ENCODE measurements at regions not wholly inside any gene's neighbourhood (a gene's known extent, or its start where the extent isn't known, plus 50 kb on each side); places are given as distances from the start of the nearest gene placed in this dataset.
"Not testable (repeated sequence)": the region's sequence is repeated elsewhere in the genome, so short reads cannot be mapped to it uniquely, and the experiment has no call there.

- not testable (repeated sequence) for DNase-seq (ENCODE audit: low spot score)
Observed at GRCh38 chr10:76815505-76815904, 822.1 kb downstream of the KCNMA1 start.

GRCh38 chr10:76811430-76811829, 826.2 kb downstream of the KCNMA1 start:
- DNase-seq (ENCODE audit: low spot score): no peak

GRCh38 chr10:76788452-76788811, 849.2 kb downstream of the KCNMA1 start:
- no peak for DNase-seq (ENCODE audit: low spot score)

DNA sequence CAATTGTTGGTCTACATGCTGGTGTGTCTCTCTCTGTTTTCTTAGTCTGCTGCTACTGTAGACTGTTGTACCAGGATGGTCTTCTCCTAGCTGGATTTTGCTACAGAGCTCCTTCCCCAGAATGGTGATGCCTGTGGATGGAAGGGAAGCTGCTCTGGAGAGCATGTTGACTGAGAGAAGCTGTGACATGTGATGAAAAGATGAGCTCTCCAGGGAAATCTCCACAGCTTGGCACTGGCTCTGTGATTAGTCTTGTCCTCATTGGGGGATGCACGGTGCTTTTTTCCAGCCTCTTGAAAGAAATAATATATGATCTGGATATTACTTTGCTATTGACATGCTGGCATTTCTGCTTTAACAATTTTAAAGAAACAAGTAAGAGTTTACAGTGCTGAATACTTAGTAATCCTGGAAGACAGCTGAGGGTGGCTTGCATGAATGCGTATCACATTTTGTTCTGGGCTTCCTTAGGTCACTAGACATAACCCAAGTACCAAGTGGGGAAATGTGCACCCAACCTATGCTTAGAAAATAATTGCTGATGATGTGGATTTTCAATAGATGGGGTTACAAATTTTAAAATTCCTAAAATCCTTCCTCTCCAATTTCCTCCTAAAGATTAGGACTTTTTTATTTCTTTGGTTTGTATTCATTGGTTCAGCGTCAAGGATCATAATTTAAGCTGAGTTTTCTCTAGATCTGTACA, 849.7 kb downstream of the KCNMA1 start:
- DNase-seq (ENCODE audit: low spot score): no peak

DNA sequence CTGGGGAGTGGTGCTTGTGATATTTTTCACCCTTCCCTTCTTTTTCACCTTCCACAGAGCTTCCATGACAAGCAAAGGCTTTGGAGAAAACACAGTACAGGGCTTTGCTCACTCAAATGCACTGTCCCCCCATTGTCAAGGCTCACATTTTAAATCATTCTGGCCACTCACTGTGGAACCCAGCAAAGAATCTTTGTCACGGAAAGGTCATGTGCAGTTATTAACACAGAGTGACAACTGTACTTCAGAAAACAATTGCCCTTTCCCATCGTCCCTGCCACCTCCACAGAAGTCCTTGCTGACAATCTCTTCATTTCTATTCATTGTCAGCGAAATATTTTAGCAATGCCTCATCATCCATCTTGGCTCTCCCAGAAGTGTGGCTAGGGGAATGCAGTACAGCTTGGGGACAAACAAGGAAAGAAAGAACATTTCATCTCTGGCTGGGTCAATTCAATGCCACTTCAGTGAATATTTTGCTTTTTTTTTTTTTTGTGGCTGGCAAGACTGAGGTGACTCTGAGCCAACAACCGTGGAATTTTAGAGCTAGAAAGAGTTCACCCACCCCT, 851.0 kb downstream of the KCNMA1 start:
- no peak for DNase-seq (ENCODE audit: low spot score)

DNA sequence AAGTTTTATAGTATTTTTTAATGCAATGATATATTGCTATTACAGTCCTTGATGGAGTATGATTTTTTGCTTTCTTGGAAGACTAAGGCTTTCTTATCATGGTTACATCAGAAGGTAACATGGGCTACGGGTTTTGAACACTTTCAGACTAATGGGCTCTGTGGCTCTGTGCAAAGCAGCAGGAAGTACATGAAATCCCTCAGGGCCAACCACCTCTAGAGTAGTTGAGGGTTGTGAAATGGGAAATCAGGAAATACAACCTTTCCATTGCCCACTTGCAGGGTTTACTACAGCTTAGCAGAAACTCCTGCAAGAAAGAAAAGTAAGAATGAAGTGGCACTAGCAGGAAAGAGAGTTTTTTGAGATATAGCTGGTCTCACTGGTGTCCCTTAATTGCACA, 853.5 kb downstream of the KCNMA1 start:
- DNase-seq (ENCODE audit: low spot score): no peak

GRCh38 chr10:76779796-76780301, 857.8 kb downstream of the KCNMA1 start:
- no peak for DNase-seq (ENCODE audit: low spot score)

- peak; percentile 7 for DNase-seq (ENCODE audit: low spot score)
Observed at GRCh38 chr10:76778914-76779795, 858.5 kb downstream of the KCNMA1 start.

DNA sequence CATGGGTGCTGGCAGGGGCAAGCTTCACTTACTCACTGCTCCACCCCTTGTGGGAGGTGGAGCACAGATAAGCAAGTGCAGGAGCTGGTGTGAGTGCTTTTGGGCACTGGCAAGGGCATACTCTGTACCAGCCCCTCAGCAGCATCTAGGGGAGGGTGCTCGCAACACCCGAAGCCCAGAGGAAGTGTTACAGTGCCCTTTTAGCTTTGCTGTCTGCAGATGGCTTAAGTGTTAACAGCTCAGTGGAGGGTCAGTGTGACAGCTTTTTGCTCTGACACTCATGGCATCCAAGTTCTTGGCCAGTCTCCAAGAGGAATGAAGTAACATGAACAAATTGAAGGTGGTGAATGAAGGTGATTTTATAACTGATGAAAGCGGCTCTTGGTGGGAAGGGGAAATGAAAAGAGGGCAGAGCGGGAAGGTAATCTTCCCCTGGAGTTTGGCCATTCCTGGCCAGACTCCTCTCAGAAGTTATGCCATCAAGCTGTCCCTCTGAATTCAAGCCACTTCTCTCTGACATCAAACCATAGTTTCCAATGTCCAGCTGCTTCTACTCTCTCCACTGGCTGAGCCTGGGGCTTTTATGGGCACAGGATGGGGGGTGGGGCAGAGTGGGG, 862.5 kb downstream of the KCNMA1 start:
- DNase-seq (ENCODE audit: low spot score): no peak

DNA sequence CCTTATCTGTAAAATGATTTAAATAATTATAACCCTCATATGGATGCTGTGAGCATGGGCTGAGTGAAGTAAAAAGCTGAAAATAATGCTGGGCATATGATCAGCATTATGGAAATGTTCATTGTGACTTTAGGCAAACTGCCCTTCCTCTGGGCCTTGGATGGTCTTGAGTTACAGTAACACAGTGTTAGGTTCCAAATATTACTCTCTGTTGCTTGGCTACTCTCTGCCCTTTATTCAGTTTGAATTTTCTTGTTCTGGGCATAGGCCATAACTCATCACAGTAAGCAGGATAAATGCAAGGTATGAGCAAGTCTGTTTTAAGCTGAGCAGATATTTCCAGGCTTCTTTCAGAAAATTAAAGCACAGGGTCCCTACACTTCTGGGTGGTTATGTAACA, 868.0 kb downstream of the KCNMA1 start:
- DNase-seq (ENCODE audit: low spot score): no peak

DNA sequence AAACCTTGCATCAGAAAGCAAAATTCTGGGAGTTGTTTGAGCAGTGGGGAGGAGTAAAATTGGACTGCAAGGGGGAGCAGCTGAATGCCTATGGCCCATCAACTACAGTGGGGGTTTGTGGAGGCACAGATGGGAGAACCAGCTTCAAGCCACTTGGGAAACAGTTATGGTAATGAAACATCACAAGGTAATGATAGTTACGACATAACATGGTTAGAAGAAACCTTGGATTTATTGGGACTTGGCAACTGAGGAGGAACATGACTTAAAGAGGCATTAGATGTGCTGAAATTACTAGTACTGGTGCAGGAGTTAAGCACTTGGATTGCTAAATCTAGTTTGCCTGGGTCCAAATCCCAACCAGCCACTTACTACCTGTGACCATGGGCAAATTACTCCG, 868.4 kb downstream of the KCNMA1 start:
- no peak for DNase-seq (ENCODE audit: low spot score)

GRCh38 chr10:76766682-76767081, 870.9 kb downstream of the KCNMA1 start:
- no peak for DNase-seq (ENCODE audit: low spot score)

DNA sequence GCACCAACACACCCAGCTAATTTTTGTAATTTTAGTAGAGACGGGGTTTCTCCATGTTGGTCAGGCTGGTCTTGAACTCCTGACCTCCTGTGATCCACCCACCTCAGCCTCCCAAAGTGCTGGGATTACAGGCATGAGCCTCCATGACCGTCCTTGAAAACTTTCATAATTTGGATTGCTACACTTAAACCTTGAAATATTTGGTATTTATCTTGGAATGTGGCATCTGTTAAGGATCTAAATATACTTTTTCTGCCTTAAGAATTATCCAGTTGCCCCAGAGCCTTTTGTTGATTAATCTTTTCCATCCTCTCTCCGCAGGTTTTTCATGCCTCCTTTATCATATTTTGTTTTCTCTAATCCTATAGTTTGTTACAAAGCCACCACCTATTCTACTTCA, 872.7 kb downstream of the KCNMA1 start:
- not testable (repeated sequence) for DNase-seq (ENCODE audit: low spot score)

DNA sequence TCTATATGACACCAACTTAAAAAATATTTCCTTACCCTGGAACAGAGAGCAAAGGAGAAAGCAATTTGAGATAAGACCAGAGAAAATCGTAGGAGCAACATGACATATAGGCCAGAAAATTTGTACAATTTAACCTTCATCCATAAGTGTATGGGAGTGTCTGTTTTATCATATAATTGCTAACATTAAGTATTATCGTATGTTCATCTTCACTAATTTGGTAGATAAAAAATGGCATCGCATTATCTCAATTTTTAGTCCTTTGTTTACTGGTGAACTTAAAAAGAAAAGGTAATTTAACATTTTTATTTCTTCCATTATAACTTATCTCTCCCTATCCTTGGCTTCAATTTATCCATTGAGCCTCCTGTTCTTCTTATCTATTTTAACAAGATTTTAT, 873.4 kb downstream of the KCNMA1 start:
- no peak for DNase-seq (ENCODE audit: low spot score)

DNA sequence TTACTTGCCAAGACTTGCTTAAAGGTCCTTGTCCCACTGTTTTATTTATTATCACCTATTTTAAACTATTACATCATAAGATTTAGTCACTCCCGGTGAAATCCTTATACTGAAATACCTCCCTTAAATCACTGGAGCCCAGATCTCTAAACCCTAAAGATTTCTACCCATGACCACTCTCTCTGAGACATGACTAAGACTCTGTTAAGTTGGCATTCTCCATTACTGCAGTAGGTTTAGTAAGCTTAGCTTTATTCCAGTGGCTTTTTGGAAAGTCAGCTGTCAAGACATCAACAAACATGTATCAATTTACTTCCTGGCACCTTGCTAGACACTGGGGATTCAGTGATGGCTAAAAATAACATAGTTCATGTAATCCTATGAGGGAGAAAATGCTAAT, 874.2 kb downstream of the KCNMA1 start:
- no peak for DNase-seq (ENCODE audit: low spot score)

GRCh38 chr10:76759681-76760080, 877.9 kb downstream of the KCNMA1 start:
- no peak for DNase-seq (ENCODE audit: low spot score)

- DNase-seq (ENCODE audit: low spot score): no peak
Observed at GRCh38 chr10:76743169-76743568, 894.4 kb downstream of the KCNMA1 start.

DNA sequence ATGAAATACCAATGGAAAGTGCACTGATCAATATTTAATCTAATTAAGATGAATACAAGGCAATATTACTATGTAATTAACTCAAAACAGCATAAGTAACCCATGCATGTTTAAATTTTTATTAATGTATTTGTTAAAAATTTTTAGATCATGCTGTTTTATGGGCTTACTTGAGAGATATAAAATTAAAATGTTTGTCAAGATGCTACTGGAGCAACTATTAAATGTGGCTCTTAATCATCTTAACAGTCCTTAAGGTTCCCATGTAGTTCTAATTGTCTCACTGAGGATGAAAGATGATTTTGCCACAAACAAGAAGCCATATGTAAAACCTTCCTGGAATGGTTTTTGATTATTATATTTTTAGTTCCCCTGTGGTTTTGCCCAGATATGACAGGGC, 897.1 kb downstream of the KCNMA1 start:
- DNase-seq (ENCODE audit: low spot score): no peak

DNA sequence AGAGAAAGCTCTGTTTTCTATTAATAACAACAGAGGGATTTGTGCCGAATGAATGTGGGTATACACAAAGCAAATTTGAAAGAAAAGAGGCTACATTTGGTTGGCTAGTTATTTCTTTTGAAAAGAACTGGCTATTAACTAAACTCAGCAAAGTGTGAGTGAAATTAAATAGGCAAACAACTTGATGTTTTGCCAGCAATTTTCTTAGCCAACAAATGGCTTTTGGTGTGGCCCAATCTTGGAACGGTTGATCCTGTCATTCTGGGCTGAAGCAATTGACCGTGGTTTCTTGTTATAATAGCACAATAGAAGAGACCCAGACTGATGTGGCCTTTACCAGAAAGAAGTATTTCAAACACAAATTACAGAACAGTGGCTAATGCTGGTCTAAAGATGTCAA, 898.6 kb downstream of the KCNMA1 start:
- peak; percentile 38 for DNase-seq (ENCODE audit: low spot score)

- DNase-seq (ENCODE audit: low spot score): no peak
Observed at GRCh38 chr10:76736815-76737618, 900.6 kb downstream of the KCNMA1 start.

DNA sequence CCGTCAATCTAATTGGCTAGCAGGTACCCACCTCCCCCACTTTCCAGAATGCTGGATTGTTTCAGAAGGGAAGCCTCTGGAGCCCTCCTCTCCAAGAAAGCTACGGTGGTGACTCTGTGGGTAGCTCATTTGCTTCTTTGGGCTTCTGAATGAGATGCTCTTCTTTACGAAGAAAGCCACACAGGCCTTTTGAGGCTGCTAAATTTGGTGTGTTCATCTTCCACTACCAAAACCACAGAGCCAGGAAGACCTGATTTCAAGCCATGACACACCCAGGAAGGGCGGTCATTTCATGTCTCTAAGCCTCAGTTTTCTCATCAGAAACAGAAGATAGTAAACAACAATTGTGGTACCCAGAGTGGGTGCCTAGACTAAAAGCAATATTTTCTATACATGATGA, 901.2 kb downstream of the KCNMA1 start:
- DNase-seq (ENCODE audit: low spot score): no peak

GRCh38 chr10:76735866-76736265, 901.7 kb downstream of the KCNMA1 start:
- no peak for DNase-seq (ENCODE audit: low spot score)
